DMS 273 (cell line): ENCODE measurements at regions not wholly inside any gene's neighbourhood (a gene's known extent, or its start where the extent isn't known, plus 50 kb on each side); places are given as distances from the start of the nearest gene placed in this dataset.

Experiments used
- DNase-seq: peaks from one replicate; lab custom pipeline; 2025; ENCODE audit not compliant: unreplicated experiment; lab: John Stamatoyannopoulos, UW

DNA sequence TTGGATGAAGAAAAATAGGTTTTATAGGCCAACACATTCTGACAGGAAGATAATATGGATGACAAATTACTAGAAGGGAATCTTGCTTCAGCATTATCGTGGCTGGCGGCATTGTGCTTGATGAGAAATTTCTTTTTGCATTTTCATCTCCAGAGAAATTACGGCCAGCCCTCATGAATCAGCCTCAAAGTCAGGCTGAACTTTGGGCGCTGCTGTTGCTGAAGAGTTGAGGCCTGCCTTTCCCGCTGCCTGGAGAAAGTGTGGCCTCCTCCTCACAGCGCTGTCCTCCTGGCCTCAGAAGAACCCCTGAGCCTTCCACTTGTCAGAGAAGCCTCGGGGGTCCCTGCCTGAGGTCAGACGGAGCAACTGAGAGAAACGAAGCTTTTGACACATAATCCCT, 272.4 kb upstream of the KCNIP4 start:
- no peak for DNase-seq

GRCh38 chr4:22217480-22217879, 268.9 kb upstream of the KCNIP4 start:
- no peak for DNase-seq

DNA sequence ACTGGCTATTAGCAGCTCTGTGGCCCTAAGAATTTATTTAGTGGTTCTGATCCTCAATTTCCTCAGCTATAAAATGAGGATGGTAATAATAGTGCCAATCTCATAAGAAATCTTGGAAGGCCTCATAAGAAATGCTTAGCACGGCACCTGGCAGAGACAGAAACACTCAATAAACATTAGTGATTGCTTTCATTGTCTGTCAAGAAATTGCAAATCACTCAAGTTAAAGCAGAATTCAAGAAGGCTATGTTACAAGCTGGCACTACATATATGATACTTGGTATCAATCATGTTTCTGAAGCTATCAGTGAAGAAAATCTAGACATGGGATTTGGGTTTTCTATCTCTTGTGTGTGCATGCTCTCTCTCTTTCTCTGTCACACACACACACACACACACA, 267.7 kb upstream of the KCNIP4 start:
- no peak for DNase-seq

DNA sequence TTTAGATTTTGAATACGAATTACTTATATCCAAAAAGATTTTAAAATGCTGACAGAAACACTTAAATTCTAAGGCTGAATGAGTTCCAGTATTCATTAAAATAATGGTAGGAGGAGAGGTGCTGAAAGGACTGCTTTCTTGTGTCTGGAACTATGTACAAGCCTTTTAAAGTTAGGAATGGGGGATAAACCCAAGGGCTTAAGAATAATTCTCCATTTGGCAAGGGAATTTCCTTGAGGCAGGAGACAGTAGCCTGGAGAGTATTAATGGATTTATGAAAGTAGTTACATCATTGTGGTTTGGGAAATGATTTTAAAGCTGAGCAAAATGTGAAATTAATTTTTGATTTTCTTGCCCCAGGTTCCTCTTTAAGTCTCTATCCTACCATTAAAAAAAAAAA, 266.5 kb upstream of the KCNIP4 start:
- DNase-seq, result no peak

DNA sequence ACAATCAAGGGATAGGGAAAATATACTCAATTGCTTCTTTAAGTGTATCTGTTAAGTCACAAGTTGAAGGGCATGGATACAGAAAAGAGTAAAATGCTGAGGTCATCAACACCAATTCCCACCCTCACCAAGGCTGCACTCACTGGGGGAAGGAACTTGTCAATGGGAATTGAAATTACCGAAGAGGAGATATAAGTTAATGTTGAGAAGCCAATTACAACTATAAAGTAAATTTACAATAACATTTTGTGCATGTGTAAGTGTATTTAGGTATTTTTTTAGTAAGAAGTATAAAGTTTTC, 255.1 kb upstream of the KCNIP4 start:
- no peak for DNase-seq

DNA sequence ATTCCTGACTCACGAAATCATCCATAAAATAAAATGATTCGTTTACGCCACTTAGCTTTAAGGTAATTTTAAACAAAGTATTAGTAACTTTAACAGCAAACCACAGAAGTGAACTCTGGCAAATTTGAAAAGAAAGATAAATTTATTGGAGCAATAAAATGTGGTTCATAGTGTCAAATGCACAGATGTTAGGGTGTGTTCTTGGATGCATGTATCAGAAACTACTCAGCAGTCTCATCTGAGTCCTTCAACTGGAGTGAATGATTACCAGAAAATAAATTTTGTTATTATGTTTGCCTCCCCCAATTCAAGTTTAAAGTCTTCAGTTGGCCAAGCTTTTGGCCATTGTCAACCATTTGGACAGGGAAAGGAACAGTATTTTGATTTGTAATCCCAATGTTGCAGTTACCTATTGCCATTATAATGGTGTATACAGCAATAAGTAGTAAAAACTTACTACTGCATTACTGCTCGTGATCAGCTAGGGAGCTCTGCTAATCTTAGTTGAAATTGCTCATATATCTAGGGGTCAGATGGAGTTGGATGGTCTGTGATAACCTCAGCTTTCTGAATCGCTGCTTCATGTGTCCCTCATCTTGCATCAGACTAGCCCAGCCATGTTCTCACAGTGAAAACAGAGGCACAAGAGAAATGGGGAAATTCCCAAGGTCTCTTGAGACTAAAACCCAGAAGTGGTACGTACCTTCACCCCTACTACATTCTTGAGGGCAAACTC, 254.6 kb upstream of the KCNIP4 start:
- no peak for DNase-seq

GRCh38 chr4:22202246-22202974, 253.8 kb upstream of the KCNIP4 start:
- DNase-seq, result peak; percentile 14

DNA sequence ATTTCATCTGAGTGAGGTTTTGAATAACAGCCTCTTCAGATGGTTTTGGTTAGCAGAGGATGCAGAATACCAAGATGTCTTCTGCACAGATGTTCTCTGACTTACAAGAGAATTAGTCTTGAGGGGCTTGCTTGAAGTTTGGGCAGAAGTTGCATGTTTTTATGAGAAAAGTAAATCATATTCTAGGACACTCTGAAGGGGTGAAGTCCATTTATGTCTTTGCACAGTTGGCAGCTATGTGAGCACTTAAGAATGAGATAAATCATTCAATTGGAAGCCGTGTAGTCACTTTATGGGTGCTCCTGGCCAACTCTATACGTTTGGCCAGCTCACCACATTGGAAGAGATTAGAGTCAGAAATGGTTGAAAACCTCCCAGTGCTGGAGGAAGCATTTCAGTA, 252.7 kb upstream of the KCNIP4 start:
- DNase-seq, result no peak

DNA sequence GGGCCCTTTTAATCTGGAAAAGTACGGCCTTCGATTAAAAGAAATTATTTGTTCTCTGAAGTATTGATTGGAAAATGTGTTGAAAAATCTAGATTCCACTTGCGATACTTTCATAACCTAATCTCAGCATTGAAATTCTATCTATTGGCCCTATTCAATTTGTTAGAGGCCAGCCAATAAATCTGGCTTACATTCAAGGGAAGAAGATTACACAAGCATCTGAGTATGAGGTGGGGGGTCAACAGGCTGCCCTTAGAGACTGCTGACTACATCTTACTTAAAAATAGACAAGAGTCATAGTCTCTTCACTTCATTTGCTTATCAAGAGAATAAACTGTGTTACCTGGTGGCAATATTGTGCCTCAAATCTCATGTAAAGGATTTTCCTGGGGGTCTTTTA, 248.0 kb upstream of the KCNIP4 start:
- no peak for DNase-seq

DNA sequence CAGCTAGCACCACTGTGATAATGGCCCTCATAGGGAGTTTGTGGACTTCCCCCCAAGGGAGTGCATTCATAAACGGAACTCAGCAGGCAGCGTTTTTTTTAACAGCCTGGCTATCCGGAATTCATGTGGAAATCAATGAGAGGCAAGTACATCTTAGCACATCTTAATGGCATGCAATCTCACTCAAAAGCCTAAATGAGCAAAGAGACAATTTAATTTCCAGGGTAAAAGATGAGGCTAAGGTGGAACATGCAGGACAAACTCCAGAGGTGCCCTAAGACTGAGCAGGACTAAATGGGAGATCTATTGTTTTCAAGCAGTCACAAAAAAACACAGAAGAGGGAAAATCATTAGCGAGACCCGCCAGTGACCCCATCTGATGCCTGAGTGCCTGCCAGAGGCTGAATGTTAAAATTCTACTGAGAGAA, 243.5 kb upstream of the KCNIP4 start:
- DNase-seq, result no peak

DNA sequence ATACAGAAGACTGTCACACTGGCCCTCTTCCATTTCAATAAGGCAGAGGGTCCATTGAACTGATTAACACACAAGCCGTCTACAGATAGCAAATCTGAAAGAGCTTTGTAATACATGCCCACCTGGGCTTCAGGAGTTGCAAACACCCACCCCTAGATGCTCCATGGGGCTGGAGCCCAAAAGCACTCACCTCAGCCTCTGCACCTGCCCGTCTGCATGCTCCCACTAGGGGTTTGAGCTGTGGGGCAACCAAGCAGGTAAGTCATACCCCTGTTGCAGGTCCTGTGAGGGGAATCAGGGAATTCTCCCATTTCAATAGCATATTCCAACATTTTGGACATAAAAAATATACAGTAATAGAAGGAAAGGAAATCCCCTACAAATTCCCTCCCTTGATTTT, 243.0 kb upstream of the KCNIP4 start:
- DNase-seq, result no peak

GRCh38 chr4:22190855-22191254, 242.3 kb upstream of the KCNIP4 start:
- no peak for DNase-seq

DNA sequence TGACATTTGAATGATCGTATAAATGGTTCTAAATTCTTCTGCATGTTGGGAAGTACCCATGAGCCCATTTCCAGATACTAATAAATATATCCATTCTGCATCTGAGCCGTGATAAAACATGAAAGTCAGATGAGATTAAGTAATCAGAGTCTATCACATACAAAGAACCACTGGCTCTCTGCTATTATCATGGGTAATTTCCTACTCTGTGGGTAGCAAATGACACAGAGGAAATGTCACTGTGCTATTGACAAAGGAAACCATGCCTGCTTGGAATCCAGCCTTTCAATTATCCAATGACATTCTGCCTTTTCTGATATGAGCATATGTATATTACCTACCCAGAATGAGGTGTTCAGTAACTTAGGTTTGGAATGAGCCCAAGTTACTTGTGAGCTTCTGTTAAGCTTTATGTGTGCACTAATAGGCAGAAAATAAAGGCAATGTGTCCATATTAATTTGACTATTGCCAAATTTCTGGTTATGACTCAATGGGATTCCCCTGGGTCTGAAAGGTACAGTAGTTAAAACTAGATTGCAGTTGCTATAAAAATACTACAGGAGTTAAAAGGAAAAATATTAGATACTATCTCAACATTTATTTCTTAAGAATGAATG, 238.7 kb upstream of the KCNIP4 start:
- no peak for DNase-seq

- DNase-seq, result no peak
Measured at GRCh38 chr4:22181736-22182135, 233.2 kb upstream of the KCNIP4 start.

- DNase-seq, result no peak
Measured at GRCh38 chr4:22179124-22179874, 230.7 kb upstream of the KCNIP4 start.

DNA sequence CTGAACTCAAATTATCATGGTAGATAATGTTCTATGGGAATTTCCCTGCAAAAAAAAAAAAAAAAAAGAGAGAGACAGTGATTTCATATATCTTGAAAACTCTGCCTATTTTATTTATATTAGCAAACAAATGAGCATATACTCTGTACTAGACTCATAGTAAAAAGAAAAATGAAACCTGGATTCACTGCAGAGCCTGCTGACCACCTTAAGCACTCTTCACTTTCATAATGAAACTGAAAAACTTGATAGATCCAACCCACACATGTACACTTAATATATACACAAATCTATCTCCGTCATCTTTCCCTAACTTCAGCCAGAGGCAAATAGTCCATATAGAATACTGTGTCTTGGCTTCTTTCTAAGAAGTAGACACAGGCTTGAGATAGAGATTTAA, 226.1 kb upstream of the KCNIP4 start:
- no peak for DNase-seq

DNA sequence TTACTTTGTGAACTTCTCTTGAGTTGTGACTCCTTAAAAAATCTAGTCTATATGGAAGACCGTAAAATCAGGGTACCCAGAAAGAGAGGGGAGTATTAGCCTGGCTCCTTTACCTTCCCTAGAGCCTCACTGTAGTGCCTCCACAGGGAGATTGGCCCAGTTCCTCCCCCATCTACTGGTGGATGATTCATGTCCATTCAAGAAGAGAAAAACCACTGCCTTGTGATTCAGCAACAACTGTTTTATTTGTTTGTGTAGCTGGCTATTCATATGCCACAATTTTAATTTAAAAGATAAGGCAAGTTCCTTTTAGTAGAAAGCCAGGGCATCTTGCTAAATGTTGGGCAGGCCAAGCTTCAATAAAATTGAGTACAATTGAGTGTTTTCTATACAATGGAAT, 221.8 kb upstream of the KCNIP4 start:
- no peak for DNase-seq

DNA sequence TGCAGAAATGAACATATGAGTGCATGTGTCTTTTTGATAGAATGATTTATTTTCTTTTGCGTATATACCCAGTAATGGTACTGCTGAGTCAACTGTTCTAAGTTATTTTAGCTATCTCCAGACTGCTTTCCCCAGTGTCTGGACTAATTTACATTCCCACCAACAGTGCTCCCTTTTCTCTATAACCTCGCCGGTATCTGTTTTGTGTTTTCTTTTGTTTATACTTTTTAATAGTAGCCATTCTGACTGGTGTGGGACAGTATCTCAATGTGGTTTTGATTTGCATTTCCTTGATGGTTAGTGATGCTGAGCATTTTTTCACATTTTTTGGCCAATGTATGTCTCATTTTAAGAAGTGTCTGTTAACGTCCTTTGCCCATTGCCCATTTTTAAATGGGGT, 218.6 kb upstream of the KCNIP4 start:
- no peak for DNase-seq

GRCh38 chr4:22162454-22162853, 213.9 kb upstream of the KCNIP4 start:
- no peak for DNase-seq

DNA sequence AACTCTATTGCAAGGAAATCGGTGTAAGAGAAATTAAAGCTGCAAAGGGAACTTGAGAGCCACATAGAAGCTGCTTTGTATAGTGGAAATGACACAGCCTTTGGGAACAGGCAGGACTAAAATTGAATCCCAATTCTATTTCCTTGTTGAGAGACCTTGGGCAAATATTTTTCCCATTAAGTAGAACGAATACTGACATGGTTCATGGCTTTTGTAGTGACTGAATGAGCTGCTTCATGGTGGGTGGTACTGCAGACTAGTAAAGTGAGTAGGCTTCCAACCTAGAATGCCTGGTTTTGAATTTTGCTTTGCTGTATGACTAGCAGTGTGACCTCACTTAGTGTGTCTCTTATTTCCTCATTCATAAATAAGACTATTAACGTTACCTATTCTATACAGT, 182.2 kb upstream of the KCNIP4 start:
- no peak for DNase-seq

DNA sequence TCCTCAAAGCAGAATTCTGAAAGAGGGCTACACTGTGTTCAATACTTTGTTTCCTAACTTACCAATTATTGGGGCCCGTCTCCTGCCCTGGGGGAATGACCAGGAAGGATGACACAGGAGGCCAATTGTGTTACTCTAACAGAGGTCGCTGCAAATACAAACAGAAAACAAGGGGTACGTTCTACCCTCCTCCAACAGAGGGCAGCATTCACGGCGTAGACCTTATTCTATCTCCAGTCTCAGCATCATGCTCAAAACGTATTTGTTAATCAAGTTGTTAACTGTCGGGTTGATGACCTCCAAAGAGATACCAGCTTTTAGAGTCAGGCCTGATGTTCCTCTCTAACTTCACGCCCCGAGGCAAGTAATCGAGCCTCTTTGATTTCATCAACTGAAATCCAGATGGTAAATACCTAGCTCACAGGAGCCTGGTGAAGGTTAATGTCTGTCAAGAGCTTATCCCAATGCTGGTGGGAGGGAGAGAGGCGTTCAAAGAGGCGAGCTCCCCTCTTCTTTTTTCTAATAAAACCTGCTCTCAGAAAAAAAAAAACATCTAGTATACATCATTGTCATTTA, 181.0 kb upstream of the KCNIP4 start:
- DNase-seq, result peak; percentile 57
